ENCODE measurements at regions not wholly inside any gene's neighbourhood (a gene's known extent, or its start where the extent isn't known, plus 50 kb on each side); places are given as distances from the start of the nearest gene placed in this dataset.

- no peak for TF ChIP-seq ZNF565 (CRISPR knock-in tag; conservative IDR thresholded peaks at IDR 0.05; ENCODE audit: low read depth)
- TF ChIP-seq ARNTL (CRISPR knock-in tag; IDR thresholded peaks at IDR 0.05; ENCODE audit: borderline replicate concordance, low read depth) = no peak
- TF ChIP-seq GLIS3 (CRISPR knock-in tag; IDR thresholded peaks at IDR 0.05) = no peak
- no peak for TF ChIP-seq PPARA (CRISPR knock-in tag; IDR thresholded peaks at IDR 0.05; ENCODE audit: borderline replicate concordance)
- no peak for TF ChIP-seq ZFP3 (CRISPR knock-in tag; IDR thresholded peaks at IDR 0.05)
- TF ChIP-seq, protein P1, sequence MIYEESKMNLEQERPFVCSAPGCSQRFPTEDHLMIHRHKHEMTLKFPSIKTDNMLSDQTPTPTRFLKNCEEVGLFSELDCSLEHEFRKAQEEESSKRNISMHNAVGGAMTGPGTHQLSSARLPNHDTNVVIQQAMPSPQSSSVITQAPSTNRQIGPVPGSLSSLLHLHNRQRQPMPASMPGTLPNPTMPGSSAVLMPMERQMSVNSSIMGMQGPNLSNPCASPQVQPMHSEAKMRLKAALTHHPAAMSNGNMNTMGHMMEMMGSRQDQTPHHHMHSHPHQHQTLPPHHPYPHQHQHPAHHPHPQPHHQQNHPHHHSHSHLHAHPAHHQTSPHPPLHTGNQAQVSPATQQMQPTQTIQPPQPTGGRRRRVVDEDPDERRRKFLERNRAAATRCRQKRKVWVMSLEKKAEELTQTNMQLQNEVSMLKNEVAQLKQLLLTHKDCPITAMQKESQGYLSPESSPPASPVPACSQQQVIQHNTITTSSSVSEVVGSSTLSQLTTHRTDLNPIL (CRISPR knock-in tag; IDR thresholded peaks at IDR 0.05; ENCODE audit: low read depth) = no peak
- TF ChIP-seq ESRRG (CRISPR knock-in tag; IDR thresholded peaks at IDR 0.05) = no peak
- no peak for TF ChIP-seq TOX (CRISPR knock-in tag; IDR thresholded peaks at IDR 0.05; ENCODE audit: borderline replicate concordance)
- TF ChIP-seq POU6F1 (CRISPR knock-in tag; IDR thresholded peaks at IDR 0.05; ENCODE audit: borderline replicate concordance, low read depth) = no peak
- TF ChIP-seq ZFP30 (CRISPR knock-in tag; IDR thresholded peaks at IDR 0.05) = no peak
- TF ChIP-seq CSDC2 (CRISPR knock-in tag; IDR thresholded peaks at IDR 0.05) = no peak
- TF ChIP-seq TCF4 (CRISPR knock-in tag; IDR thresholded peaks at IDR 0.05; ENCODE audit: borderline replicate concordance) = no peak
- TF ChIP-seq RARB (CRISPR knock-in tag; IDR thresholded peaks at IDR 0.05) = no peak
These were observed 1007.7 kb downstream of the DSC3 start for GRCh38 chr18:30034818-30035217.

All from SK-N-SH treated with all-trans-retinoic acid at 6 μM for 48 hours (cell line).